SK-N-SH (cell line): ENCODE measurements at regions not wholly inside any gene's neighbourhood (a gene's known extent, or its start where the extent isn't known, plus 50 kb on each side); places are given as distances from the start of the nearest gene placed in this dataset.

Experiments used
- CTCF ChIA-PET: fragments of 300-600, 350-600 bp; formaldehyde crosslinking; extraction: SDS; loops from one replicate; lab custom pipeline; 2021; lab: Yijun Ruan, JAX
- POLR2A ChIA-PET: fragments of 350-600 bp; sonication (Branson Sonifier 250); formaldehyde crosslinking; extraction: SDS; loops from one replicate; lab custom pipeline; 2020; ENCODE audit warnings: antibody characterized with exemption, inconsistent platforms; lab: Yijun Ruan, JAX
- DNase-seq: peaks from one replicate; pipeline ENCODE4 v3.0.0; 2012
- H2AFZ ChIP-seq: fragments of 200-600 bp; sonication (generic); 2 replicates; pipeline ENCODE4 v1.8.1; 2016; ENCODE audit warnings: antibody characterized with exemption, mild to moderate bottlenecking, low read depth
- H3F3A ChIP-seq: fragments of 200-600 bp; sonication (generic); replicated peaks from 2 replicates; pipeline ENCODE3; 2016; ENCODE audit warnings: antibody characterized with exemption, mild to moderate bottlenecking; ENCODE audit not compliant: insufficient read depth
- H3K27ac ChIP-seq, 2 experiments: fragments of 200-500 bp in 1 of 2; fragments of 200-600 bp in 1 of 2; sonication (Bioruptor generic) in 1 of 2; sonication (generic), shearing (Covaris generic) in 1 of 2; 2 replicates each; pipeline versions ENCODE4 v1.5.1 to v1.6.1; 2014 to 2016; ENCODE audit warnings: low read depth in 2 of 2, inconsistent platforms in 1 of 2, low read length in 1 of 2, mild to moderate bottlenecking in 1 of 2, mixed read lengths in 1 of 2
- H3K27me3 ChIP-seq: fragments of 200-600 bp; sonication (generic), shearing (Covaris generic); 2 replicates; pipeline ENCODE4 v1.6.1; 2016; ENCODE audit warnings: mixed run types; ENCODE audit not compliant: insufficient read depth
- H3K36me3 ChIP-seq, 2 experiments: fragments of 200-500 bp in 1 of 2; fragments of 200-600 bp in 1 of 2; sonication (Bioruptor generic) in 1 of 2; sonication (generic) in 1 of 2; replicated peaks in 1 of 2; 2 replicates each; pipeline versions ENCODE3 to v1.5.1; 2014 to 2016; ENCODE audit warnings: low read length in 1 of 2, mild to moderate bottlenecking in 1 of 2; ENCODE audit not compliant: insufficient read depth in 2 of 2, control insufficient read depth in 1 of 2
- H3K4me1 ChIP-seq, 2 experiments: fragments of 200-500 bp in 1 of 2; fragments of 200-600 bp in 1 of 2; sonication (Bioruptor generic) in 1 of 2; sonication (generic), shearing (Covaris generic) in 1 of 2; 2 replicates each; pipeline versions ENCODE4 v1.5.1 to v1.6.1; 2014 to 2016; ENCODE audit warnings: low read depth in 1 of 2, low read length in 1 of 2, mixed run types in 1 of 2; ENCODE audit not compliant: insufficient read depth in 2 of 2, control insufficient read depth in 1 of 2
- H3K4me2 ChIP-seq: fragments of 200-600 bp; sonication (generic), shearing (Covaris generic); 2 replicates; pipeline ENCODE4 v1.6.1; 2017; ENCODE audit warnings: mixed run types
- H3K4me3 ChIP-seq, 2 experiments: fragments of 200-500 bp in 1 of 2; fragments of 200-600 bp in 1 of 2; sonication (Bioruptor generic) in 1 of 2; sonication (generic), shearing (Covaris generic) in 1 of 2; 2 replicates each; pipeline versions ENCODE4 v1.5.1 to v1.8.1; 2014 to 2016; ENCODE audit warnings: low read depth in 2 of 2, inconsistent platforms in 1 of 2, low read length in 1 of 2, mild to moderate bottlenecking in 1 of 2, mixed read lengths in 1 of 2, moderate library complexity in 1 of 2
- H3K79me2 ChIP-seq: fragments of 200-600 bp; sonication (generic); 2 replicates; pipeline ENCODE4 v1.8.1; 2017; ENCODE audit warnings: mild to moderate bottlenecking; ENCODE audit not compliant: insufficient read depth
- H3K9ac ChIP-seq: fragments of 200-600 bp; sonication (generic); 2 replicates; pipeline ENCODE4 v1.6.1; 2017; ENCODE audit warnings: mixed run types
- H3K9me2 ChIP-seq: fragments of 200-600 bp; sonication (generic); 2 replicates; pipeline ENCODE4 v1.6.1; 2017; ENCODE audit warnings: mixed run types
- H3K9me3 ChIP-seq: fragments of 200-600 bp; sonication (generic); 2 replicates; pipeline ENCODE4 v1.6.1; 2017; ENCODE audit warnings: mixed run types, mild to moderate bottlenecking, moderate library complexity
- H4K20me1 ChIP-seq: fragments of 200-600 bp; sonication (generic); 2 replicates; pipeline ENCODE4 v1.6.1; 2017; ENCODE audit warnings: mild to moderate bottlenecking, mixed run types; ENCODE audit not compliant: insufficient read depth
- ELF1 ChIP-seq: IDR thresholded peaks from 2 replicates; pipeline ENCODE4 v1.4.0; 2012
- EP300 ChIP-seq, 2 experiments: IDR thresholded peaks; 2 replicates each; pipeline versions ENCODE4 v1.4.0 to v1.6.1; 2012; ENCODE audit warnings: borderline replicate concordance in 1 of 2, low read depth in 1 of 2, low read length in 1 of 2
- EZH2phosphoT487 ChIP-seq: fragments of 200-600 bp; sonication (generic); IDR thresholded peaks from 2 replicates; pipeline ENCODE4 v1.6.1; 2017; ENCODE audit warnings: low read depth, mixed run types, mild to moderate bottlenecking, antibody characterized with exemption, moderate library complexity, borderline replicate concordance
- FOSL2 ChIP-seq: IDR thresholded peaks from 2 replicates; pipeline ENCODE4 v1.4.0; 2012; ENCODE audit warnings: low read depth, mild to moderate bottlenecking, moderate library complexity, borderline replicate concordance
- GATA2 ChIP-seq: sonication (generic); formaldehyde crosslinking; IDR thresholded peaks from 2 replicates; pipeline ENCODE4 v1.5.0; 2020; ENCODE audit warnings: mild to moderate bottlenecking, missing genetic modification reagents
- IRF3 ChIP-seq: fragments of 150-350 bp; IDR thresholded peaks from 2 replicates; pipeline ENCODE4 v1.6.1; 2016; ENCODE audit warnings: mild to moderate bottlenecking, low read depth, low read length
- MXI1 ChIP-seq: IDR thresholded peaks from 2 replicates; pipeline ENCODE4 v1.6.1; 2012; ENCODE audit warnings: mild to moderate bottlenecking, low read depth, low read length, improper control_type of control experiment
- NFIC ChIP-seq: IDR thresholded peaks from 2 replicates; pipeline ENCODE4 v1.4.0; 2012; ENCODE audit warnings: borderline replicate concordance
- PBX3 ChIP-seq: IDR thresholded peaks from 2 replicates; pipeline ENCODE4; 2012
- POLR2AphosphoS5 ChIP-seq: IDR thresholded peaks from 2 replicates; pipeline ENCODE4 v1.6.1; 2012; ENCODE audit warnings: low read depth, low read length
- RAD21 ChIP-seq: IDR thresholded peaks from 2 replicates; pipeline ENCODE4 v1.6.1; 2012; ENCODE audit warnings: mild to moderate bottlenecking, low read length
- REST ChIP-seq: IDR thresholded peaks from 2 replicates; pipeline ENCODE4 v1.6.1; 2012; ENCODE audit warnings: mild to moderate bottlenecking, low read depth, low read length, moderate library complexity
- RFX5 ChIP-seq: IDR thresholded peaks from 2 replicates; pipeline ENCODE4 v1.6.1; 2012; ENCODE audit warnings: mild to moderate bottlenecking, improper control_type of control experiment, low read length
- RXRA ChIP-seq: IDR thresholded peaks from 2 replicates; pipeline ENCODE4 v1.4.0; 2012; ENCODE audit warnings: low read depth, mild to moderate bottlenecking, borderline replicate concordance
- SIN3A ChIP-seq: IDR thresholded peaks from 2 replicates; pipeline ENCODE4 v1.6.1; 2012; ENCODE audit warnings: low read depth, mild to moderate bottlenecking, low read length, moderate library complexity, borderline replicate concordance
- SMC3 ChIP-seq: IDR thresholded peaks from 2 replicates; pipeline ENCODE4 v1.6.1; 2012; ENCODE audit warnings: low read depth, low read length, improper control_type of control experiment
- TCF12 ChIP-seq: IDR thresholded peaks from 2 replicates; pipeline ENCODE4 v1.4.0; 2012
- YY1 ChIP-seq: IDR thresholded peaks from 2 replicates; pipeline ENCODE4 v1.4.0; 2012; ENCODE audit warnings: low read depth, mild to moderate bottlenecking
- ZBTB33 ChIP-seq: IDR thresholded peaks from 2 replicates; pipeline ENCODE4 v1.4.0; 2012; ENCODE audit warnings: low read depth, borderline replicate concordance
- WGBS: methylation state at CpG from one replicate; pipeline ENCODE4 v1.1.6; 2017; ENCODE audit warnings: low lambda C conversion rate; 5-methylcytosine and 5-hydroxymethylcytosine counted together

- H3K27ac ChIP-seq, result no peak overlapping the region
- no peak for TF ChIP-seq MXI1
- 0 out of 2 replicates have a peak, but pooled peaks have one; percentile 6 for TF ChIP-seq TCF12
- TF ChIP-seq, all 33 proteins: peak for 1
- Histone ChIP-seq H3K4me1 (peaks cover 0 to 14% of the 10 kb centered on the region in 2 experiments; a peak in 2 of 4 replicates), H3K4me3 (no peak overlapping the region), H3F3A (no peaks in the 10 kb centered on the region), H4K20me1 (no peaks in the 10 kb centered on the region), H3K36me3 (no peaks in the 10 kb centered on the region), H2AFZ (no peak overlapping the region), H3K79me2 (no peaks in the 10 kb centered on the region), H3K9me2 (no peaks in the 10 kb centered on the region), H3K9me3 (no peaks in the 10 kb centered on the region), H3K4me2 (no peak overlapping the region), H3K9ac (no peak overlapping the region), H3K27me3 (no peaks in the 10 kb centered on the region)
- WGBS, result 76% methylated on average over 2 of the region's 2 CpGs
- no peak for DNase-seq
- ChIA-PET POLR2A (no interaction called here), CTCF (no interaction called here)
These were observed 157.6 kb upstream of the KCNQ5 start for GRCh38 chr6:72464246-72464645.

GRCh38 chr6:72464791-72465691 lies 156.8 kb upstream of the KCNQ5 start:
- no peaks in the 10 kb centered on the region for H3F3A ChIP-seq
- no peaks in the 10 kb centered on the region for H3K9me2 ChIP-seq
- H3K36me3 ChIP-seq, result no peaks in the 10 kb centered on the region
- ChIA-PET POLR2A (no interaction called here), CTCF (no interaction called here)
- no peak overlapping the region for H3K4me3 ChIP-seq
- H3K79me2 ChIP-seq, result no peaks in the 10 kb centered on the region
- peak overlapping the region; percentile 26; the same call in 1 of the 2 replicates for H3K4me2 ChIP-seq
- H3K4me1 ChIP-seq, result peaks cover 0 to 14% of the 10 kb centered on the region in 2 experiments; a peak in 2 of 4 replicates
- H3K27me3 ChIP-seq, result no peaks in the 10 kb centered on the region
- no peaks in the 10 kb centered on the region for H4K20me1 ChIP-seq
- H3K9ac ChIP-seq, result no peak overlapping the region
- H3K27ac ChIP-seq, result no peak overlapping the region
- DNase-seq, result no peak
- H3K9me3 ChIP-seq, result no peaks in the 10 kb centered on the region
- 77% methylated on average over 3 of the region's 4 CpGs for WGBS
- H2AFZ ChIP-seq, result no peak overlapping the region
- TF ChIP-seq TCF12 (peak; percentile 39; the same call in 1 of the 2 replicates), SIN3A (no peak), IRF3 (no peak), RAD21 (no peak), EZH2phosphoT487 (no peak), POLR2AphosphoS5 (no peak), ELF1 (no peak), REST (no peak), PBX3 (peak; percentile 47; the same call in 1 of the 2 replicates), GATA2 (CRISPR knock-in tag) (no peak), EP300 (IDR thresholded peaks at IDR 0.05; ENCODE audit: borderline replicate concordance in 1 of 2, low read depth in 1 of 2, low read length in 1 of 2) (no peak), RFX5 (no peak), FOSL2 (peak; percentile 79), ZBTB33 (no peak), NFIC (peak; percentile 64), SMC3 (no peak), YY1 (no peak), MXI1 (no peak), RXRA (no peak)
